Esophagus mucosa (tissue), 1 donor: ENCODE measurements at regions not wholly inside any gene's neighbourhood (a gene's known extent, or its start where the extent isn't known, plus 50 kb on each side); places are given as distances from the start of the nearest gene placed in this dataset.

Experiments used
- ATAC-seq: fragments of 200-7000 bp; cut with Tn5 transposase; one replicate; pipeline ENCODE4 v1.9.1; 2020
- donor health status: DM: yes; HTN: yes; CAD: no.

GRCh38 chr15:47493357-47494247, 223.7 kb upstream of the SEMA6D start:
- no peak for ATAC-seq

GRCh38 chr15:47496343-47497185, 220.7 kb upstream of the SEMA6D start:
- ATAC-seq: no peak

DNA sequence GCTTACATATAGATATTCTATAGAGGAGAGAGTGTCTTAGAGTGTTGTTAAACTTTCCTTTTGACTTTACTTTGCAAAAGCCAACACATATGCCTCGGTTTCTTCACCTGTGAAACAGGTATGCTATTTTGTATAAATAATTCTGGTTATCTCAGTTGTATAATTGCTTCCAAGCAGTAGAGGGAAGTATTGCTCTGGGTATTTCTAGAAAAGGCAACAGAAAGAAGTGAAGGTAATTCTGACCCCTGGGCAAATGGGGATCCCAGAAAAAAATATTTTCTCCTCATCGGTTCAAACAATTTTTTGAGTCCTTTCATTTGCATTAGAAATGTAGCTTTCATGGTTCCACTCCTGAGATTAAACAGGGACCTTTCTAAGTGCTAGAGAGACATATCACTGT, 216.5 kb upstream of the SEMA6D start:
- ATAC-seq: no peak

GRCh38 chr15:47502041-47502440, 215.3 kb upstream of the SEMA6D start:
- no peak for ATAC-seq

DNA sequence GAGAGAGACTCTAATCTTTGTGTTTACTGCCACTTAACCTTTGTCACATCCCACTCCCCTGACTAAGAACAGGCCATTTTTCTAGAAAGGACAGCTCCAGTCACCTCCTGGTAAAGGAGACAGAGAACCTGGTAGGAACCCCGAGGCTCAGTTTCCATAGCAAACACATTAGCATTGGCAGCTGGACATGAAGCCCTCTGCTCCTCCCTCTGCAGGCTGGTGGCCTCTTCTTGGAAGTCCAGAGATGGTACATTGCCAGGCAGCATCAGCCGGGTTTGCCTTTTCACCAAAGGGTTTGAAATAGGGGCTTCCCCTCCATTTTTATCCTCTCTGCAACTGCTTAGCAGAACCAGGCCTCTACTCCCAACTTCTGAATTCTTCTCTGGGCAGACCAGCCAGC, 213.4 kb upstream of the SEMA6D start:
- ATAC-seq: no peak

DNA sequence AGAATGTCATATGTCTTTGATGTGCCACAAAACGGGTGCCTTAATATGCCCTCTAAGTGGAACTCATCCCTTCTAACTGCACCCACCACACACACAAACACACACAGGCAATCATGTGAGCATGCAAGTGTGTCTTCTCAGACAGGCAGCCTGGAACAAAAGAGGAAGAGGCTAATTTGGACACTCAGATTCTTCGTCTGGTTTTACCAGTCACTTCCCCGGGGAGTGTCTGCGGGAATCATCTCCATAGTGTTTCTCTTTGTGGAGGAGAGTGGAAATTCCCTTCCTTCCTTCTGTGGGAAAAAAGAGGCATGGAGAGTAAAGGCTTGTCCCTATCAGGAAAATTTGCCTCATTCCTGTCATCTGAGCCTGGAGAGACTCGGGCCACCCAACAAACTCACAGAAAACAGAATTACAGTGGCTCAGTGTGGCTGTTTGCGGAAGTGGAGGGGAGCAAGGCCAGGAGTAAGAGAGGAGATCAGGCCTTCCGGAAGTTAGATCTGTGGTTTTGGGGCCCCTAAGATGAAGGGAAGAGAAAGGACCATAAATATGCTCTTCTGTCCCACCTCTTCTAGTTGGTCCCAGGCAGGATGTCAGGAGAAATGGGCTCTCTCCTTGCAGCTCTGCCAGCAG, 212.6 kb upstream of the SEMA6D start:
- no peak for ATAC-seq

- ATAC-seq: no peak
These were observed 211.5 kb upstream of the SEMA6D start for GRCh38 chr15:47505712-47506328.

- no peak for ATAC-seq
These were observed 210.8 kb upstream of the SEMA6D start for GRCh38 chr15:47506329-47507100.

- no peak for ATAC-seq
These were observed 209.9 kb upstream of the SEMA6D start for GRCh38 chr15:47507221-47507985.

- ATAC-seq: no peak
These were observed 206.0 kb upstream of the SEMA6D start for GRCh38 chr15:47511261-47511660.

DNA sequence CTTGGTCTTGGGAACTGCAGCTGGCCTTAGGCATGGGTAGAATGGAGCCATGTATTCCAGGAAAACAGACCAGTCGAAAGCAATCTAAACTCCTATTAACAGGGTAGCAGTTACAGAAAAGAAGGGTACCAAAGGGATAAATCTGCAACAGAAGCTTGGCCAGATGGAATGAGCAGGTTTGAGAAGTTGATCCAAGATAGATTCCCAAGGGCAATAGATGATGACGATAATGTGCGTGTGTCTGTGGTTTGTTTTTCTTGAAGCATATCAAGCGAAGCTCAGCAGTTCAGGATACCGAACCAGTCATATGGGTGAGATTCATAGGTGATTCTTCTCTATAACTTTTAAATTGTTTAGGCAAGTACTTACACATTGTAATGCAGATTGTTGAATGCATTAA, 203.8 kb upstream of the SEMA6D start:
- no peak for ATAC-seq

DNA sequence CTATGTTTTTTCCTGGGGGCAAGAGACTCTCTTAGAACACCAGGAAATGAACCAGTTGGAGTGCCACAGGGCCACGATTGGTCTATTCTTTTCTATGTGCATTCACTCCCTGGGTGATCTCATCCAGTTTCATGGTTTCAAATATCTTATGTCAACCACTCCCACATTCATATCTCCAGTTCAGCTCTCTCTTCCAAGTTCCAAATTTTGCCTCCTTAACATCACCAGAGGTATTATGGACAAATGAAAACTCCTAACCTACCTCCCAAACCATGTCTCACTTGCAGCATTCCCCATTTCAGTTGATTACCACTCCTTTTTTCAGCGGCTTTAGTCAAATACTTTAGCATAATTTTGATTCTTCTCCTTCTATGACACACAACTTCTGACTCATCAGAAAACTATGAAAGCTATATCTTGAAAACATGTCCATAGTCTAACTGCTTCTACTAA, 203.1 kb upstream of the SEMA6D start:
- peak; percentile 26 for ATAC-seq

- ATAC-seq: no peak
These were observed 200.7 kb upstream of the SEMA6D start for GRCh38 chr15:47516558-47516957.

DNA sequence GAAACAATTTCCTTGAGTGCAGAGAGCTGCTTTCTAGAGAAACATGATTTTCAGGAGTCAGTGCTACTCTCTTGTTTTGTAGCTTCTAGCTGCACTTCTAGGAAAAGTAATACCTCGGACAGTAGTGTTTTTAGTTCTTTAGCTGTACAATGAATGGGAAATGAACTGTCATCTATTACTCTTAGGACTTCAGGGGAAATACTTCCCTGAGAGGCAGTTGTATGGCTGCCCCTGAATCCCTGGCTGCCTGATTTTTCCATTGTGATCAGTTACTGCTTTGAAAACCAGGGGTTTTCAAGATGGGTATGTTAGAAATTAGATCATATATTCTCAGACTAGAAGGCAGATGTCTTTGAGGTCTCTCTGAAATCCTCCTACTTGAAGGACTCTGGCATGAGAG, 200.3 kb upstream of the SEMA6D start:
- no peak for ATAC-seq

GRCh38 chr15:47517737-47518136, 199.6 kb upstream of the SEMA6D start:
- no peak for ATAC-seq

DNA sequence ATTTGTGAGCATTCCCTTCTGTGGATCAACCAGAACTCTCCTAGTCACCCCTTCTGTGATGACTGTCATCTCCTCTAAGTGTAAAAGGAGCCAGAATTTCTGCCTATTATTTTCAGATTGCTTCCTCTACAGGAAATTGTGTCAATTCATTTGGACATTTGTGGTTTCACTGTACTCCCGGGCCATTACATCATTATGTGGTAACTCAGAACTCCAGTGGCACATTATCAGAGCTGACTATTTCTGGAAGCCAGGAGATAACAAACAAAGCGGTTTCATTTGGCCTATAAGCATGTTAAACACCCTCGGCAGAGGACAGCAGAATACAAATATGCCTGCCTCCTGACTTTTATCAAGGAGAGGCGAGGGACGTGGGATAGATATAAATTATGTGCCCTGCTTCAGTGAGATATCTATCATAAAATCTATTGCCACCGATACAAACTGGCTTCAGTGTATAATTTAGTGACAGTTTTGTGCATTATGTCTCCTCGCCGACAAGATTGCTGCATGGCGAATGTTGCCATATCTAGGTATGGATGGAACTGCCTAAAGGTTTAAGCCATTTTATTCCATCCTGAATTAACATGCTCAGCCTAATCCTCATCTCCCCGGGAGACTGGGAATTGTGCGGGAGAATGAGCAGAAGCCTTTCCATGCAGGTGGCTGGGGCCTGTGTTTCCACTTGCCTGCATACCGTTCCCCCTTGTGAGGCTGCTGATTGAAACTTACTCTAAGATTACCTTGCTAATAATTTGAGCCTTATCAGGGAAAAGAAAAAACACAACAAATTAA, 193.4 kb upstream of the SEMA6D start:
- no peak for ATAC-seq

DNA sequence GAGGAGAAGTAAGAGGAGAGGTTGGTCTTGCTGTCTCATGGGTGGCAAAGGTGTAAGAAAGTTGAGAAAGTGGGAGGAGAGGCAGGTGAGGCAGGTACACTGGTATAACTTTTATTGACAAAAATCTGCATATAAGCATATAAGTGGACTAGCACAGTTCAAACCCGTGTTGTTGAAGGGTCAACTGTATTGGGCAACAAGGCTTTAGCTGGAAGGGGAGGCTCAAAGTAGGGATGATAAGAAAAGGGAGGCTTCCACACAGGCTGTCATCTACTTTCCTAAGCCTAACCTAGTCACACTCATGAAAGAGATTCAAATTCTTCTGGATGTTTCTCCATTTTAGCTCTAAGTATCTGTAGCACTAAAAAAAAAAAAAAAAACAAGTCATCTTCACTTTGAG, 188.1 kb upstream of the SEMA6D start:
- no peak for ATAC-seq

GRCh38 chr15:47534673-47535072, 182.6 kb upstream of the SEMA6D start:
- ATAC-seq: no peak

DNA sequence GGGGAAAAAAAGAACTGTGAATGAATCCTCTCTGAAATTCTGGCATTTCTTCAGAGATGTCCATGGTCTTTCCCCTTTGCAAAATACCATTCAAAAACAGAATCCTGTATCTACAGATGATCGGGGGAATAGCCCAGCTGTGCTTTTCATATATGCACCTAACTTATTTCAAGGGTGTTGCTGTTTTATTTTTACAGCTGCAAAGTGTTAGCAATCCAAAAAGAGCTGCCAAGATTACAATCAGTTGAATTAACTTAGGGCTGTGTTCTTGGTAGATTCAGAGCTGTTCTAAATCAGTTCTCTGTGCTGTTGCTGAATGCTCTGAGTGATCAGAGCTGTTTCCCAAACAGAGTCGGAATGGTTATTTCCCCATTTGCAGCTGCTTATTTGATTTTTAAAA, 175.7 kb upstream of the SEMA6D start:
- no peak for ATAC-seq

GRCh38 chr15:47542312-47542989, 174.9 kb upstream of the SEMA6D start:
- no peak for ATAC-seq
